ENCODE measurements at regions not wholly inside any gene's neighbourhood (a gene's known extent, or its start where the extent isn't known, plus 50 kb on each side); places are given as distances from the start of the nearest gene placed in this dataset.

DNA sequence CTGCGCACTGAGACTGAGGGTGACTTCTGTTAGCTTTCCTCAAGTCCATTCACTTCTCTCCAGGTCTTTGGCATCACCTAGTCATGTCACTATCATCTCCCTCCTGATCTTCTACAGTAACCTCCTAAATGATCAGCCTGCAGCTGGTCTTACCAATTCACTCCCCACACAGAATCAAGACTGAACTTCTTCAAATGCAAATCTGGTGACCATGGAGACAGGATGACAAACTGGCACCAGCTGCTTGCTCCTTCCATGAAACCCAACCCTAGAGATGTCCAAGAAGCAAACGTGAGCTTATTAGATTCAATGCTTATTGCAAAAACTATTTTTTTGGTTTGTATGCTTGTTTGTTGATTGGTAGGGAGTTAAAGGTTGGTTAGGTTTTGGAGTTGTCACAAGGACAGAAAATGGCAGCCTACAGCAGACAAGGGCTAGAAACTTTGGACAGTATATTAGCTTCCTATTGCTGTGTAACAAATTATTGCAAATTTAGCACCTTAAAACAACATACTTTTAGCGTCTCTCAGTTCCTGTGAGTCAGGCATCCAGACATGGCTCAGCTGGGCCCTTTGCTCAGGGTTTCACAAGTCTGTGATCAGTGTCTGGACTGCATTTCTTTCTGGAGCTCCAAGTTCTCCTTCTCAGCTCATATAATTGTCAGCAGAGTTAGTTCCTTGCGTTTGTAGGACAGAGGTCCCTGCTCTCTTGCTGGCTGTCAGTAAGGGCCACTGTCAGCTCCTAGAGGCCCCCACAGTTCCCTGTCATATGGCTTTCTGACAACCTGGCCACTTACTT, 53.3 kb upstream of the GJA8 start:
- DNase-seq (ENCODE audit: low spot score) = no peak
- in situ Hi-C loops (cut with HindIII; ENCODE audit: low sequenced_read_pairs) = no loop called here

DNA sequence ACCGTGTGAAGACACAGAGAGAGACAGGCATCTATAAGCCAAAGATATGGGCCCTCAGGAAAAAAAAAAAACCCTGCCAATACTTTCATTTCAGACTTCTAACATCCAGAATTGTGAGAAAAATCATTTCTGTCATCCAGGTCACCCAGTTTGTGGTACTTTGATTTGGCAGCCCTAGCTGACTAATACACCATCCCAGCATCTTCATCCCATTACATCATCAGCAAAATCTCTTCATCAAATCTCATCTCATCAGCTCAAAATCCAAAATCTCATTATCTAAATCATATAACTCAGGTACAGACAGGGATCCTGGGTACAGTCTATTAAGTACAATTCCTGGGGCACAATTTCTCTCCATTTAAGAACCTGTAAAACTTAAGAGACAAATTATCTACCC, 51.9 kb upstream of the GJA8 start:
- in situ Hi-C loops (cut with HindIII; ENCODE audit: low sequenced_read_pairs) = no loop called here
- DNase-seq (ENCODE audit: low spot score) = no peak

DNA sequence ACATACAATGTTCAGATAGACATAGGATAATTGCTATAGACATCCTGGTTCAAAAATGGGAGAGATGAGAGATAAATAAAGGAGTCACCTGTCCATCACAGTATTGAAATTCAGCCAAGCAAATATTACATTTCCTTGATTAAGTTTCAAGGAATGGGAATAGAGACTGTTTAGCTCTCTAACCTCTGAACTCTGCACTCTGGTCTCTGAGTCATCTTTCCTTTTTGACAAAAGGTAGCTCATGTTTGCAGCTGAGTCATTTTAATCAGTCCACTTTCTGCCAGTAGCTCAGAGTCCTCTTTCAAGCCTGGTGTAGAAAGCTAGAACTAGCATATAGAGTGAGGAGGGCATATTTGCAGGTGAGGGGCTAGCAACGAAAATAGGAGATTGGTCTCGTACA, 51.4 kb upstream of the GJA8 start:
- DNase-seq (ENCODE audit: low spot score) = no peak
- in situ Hi-C loops (cut with HindIII; ENCODE audit: low sequenced_read_pairs) = no loop called here

DNA sequence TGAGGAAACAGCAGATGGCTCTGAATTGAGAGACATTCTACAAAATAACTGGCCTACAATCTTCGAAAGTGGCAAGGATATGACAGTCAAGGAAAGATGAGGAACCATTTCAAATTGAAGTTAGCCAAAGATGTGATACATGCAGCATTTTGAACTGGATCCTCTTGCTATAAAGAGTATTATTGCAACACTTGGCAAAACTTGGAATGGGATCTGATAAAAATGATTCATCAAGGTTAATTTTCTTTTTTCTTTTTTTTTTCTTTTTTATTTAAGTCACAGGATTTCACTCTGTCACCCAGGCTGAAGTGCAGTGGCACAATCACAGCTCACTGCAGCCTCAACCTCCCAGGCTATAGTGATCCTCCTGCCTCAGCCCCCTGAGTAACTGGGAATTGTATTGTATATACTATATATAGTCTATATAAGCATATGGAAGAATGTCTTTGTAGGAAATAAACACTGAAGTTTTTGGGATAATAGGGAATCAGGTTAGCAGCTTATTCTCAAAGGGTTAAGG, 49.8 kb upstream of the GJA8 start:
- no peak for DNase-seq (ENCODE audit: low spot score)
- in situ Hi-C loops (cut with HindIII; ENCODE audit: low sequenced_read_pairs) = no loop called here

Data from G401 (cell line).